ENCODE measurements at regions not wholly inside any gene's neighbourhood (a gene's known extent, or its start where the extent isn't known, plus 50 kb on each side); places are given as distances from the start of the nearest gene placed in this dataset.

- Histone ChIP-seq H3K27me3 (replicated peaks in 1 of 4; ENCODE audit: control extremely low read depth in 1 of 4, control insufficient read depth in 3 of 4, insufficient read depth in 4 of 4, low read length in 3 of 4) (no peaks in the 10 kb centered on the region), H3K9me3 (ENCODE audit: control extremely low read depth in 1 of 3, control insufficient read depth in 2 of 3, insufficient read depth in 1 of 3, low read length in 2 of 3) (no peaks in the 10 kb centered on the region), H3K36me3 (replicated peaks in 1 of 2; ENCODE audit: control extremely low read depth in 1 of 2, control insufficient read depth in 1 of 2, extremely low read depth in 1 of 2, insufficient read depth in 2 of 2, low read length in 1 of 2) (no peaks in the 10 kb centered on the region), H3K4me2 (replicated peaks; ENCODE audit: low read depth, low read length, poor library complexity, severe bottlenecking) (no peak overlapping the region), H4K20me1 (ENCODE audit: control insufficient read depth, insufficient read depth, low read length, poor library complexity, severe bottlenecking) (no peaks in the 10 kb centered on the region), H3K4me3 (ENCODE audit: control extremely low read depth in 1 of 5, extremely low read depth in 1 of 5, insufficient read depth in 1 of 5, low read depth in 2 of 5, low read length in 4 of 5) (no peak overlapping the region), H2AFZ (ENCODE audit: insufficient read depth, low read depth, low read length, poor library complexity, severe bottlenecking) (no peak overlapping the region), H3K27ac (ENCODE audit: low read length in 2 of 2) (no peak overlapping the region), H3K79me2 (ENCODE audit: control insufficient read depth, insufficient read depth, low read length) (no peaks in the 10 kb centered on the region), H3K4me1 (ENCODE audit: control insufficient read depth in 2 of 2, insufficient read depth in 2 of 2, low read length in 2 of 2) (no peaks in the 10 kb centered on the region), H3K9ac (ENCODE audit: low read length) (no peak overlapping the region)
- no peaks in the 10 kb centered on the region for H3K4me1 Mint-ChIP-seq
- 86% methylated on average over 4 of the region's 5 CpGs for WGBS (ENCODE audit: insufficient coverage)
- no peak for TF ChIP-seq CTCF (IDR thresholded peaks at IDR 0.05)
- no peak for TF ChIP-seq EZH2 (IDR thresholded peaks at IDR 0.05; ENCODE audit: borderline replicate concordance, insufficient read depth, low read depth, low read length, poor library complexity, severe bottlenecking)
- no peak overlapping the region for H3K4me3 Mint-ChIP-seq
- POLR2A ChIA-PET: no interaction called here
- no peak overlapping the region for H3K27ac Mint-ChIP-seq
- H3K27me3 Mint-ChIP-seq: no peaks in the 10 kb centered on the region
- ATAC-seq (ENCODE audit: low read depth) (no peak), DNase-seq (no peak)
- H3K9me3 Mint-ChIP-seq (ENCODE audit: insufficient read depth): peaks cover 2% of the 10 kb centered on the region
- intact Hi-C loops (cut with micrococcal nuclease): no loop called here
- CTCF ChIA-PET: no interaction called here
These were observed 512.5 kb downstream of the TSN start for GRCh38 chr2:122267947-122268346.

GRCh38 chr2:122273785-122274419 is 518.5 kb downstream of the TSN start:
- Histone ChIP-seq H3K9ac (ENCODE audit: low read length) (no peak overlapping the region), H3K79me2 (ENCODE audit: control insufficient read depth, insufficient read depth, low read length) (no peaks in the 10 kb centered on the region), H3K9me3 (ENCODE audit: control extremely low read depth in 1 of 3, control insufficient read depth in 2 of 3, insufficient read depth in 1 of 3, low read length in 2 of 3) (no peaks in the 10 kb centered on the region), H3K4me1 (ENCODE audit: control insufficient read depth in 2 of 2, insufficient read depth in 2 of 2, low read length in 2 of 2) (no peaks in the 10 kb centered on the region), H3K27ac (ENCODE audit: low read length in 2 of 2) (no peak overlapping the region), H4K20me1 (ENCODE audit: control insufficient read depth, insufficient read depth, low read length, poor library complexity, severe bottlenecking) (no peaks in the 10 kb centered on the region), H2AFZ (ENCODE audit: insufficient read depth, low read depth, low read length, poor library complexity, severe bottlenecking) (no peak overlapping the region), H3K36me3 (replicated peaks in 1 of 2; ENCODE audit: control extremely low read depth in 1 of 2, control insufficient read depth in 1 of 2, extremely low read depth in 1 of 2, insufficient read depth in 2 of 2, low read length in 1 of 2) (no peaks in the 10 kb centered on the region), H3K4me3 (ENCODE audit: control extremely low read depth in 1 of 5, extremely low read depth in 1 of 5, insufficient read depth in 1 of 5, low read depth in 2 of 5, low read length in 4 of 5) (no peak overlapping the region), H3K27me3 (replicated peaks in 1 of 4; ENCODE audit: control extremely low read depth in 1 of 4, control insufficient read depth in 3 of 4, insufficient read depth in 4 of 4, low read length in 3 of 4) (no peaks in the 10 kb centered on the region), H3K4me2 (replicated peaks; ENCODE audit: low read depth, low read length, poor library complexity, severe bottlenecking) (no peak overlapping the region)
- intact Hi-C loops (cut with micrococcal nuclease): no loop called here
- DNase-seq (peak; percentile 30), ATAC-seq (ENCODE audit: low read depth) (no peak)
- ChIA-PET POLR2A (no interaction called here), CTCF (no interaction called here)
- Mint-ChIP-seq H3K9me3 (ENCODE audit: insufficient read depth) (peaks cover 2% of the 10 kb centered on the region), H3K27me3 (no peaks in the 10 kb centered on the region), H3K27ac (no peak overlapping the region), H3K4me3 (no peak overlapping the region), H3K4me1 (no peaks in the 10 kb centered on the region)
- TF ChIP-seq EZH2 (IDR thresholded peaks at IDR 0.05; ENCODE audit: borderline replicate concordance, insufficient read depth, low read depth, low read length, poor library complexity, severe bottlenecking) (no peak), CTCF (IDR thresholded peaks at IDR 0.05) (no peak)
- WGBS (ENCODE audit: insufficient coverage): no CpG with 5 or more reads among the region's 13 CpGs
